NOMO-1 (cell line): ENCODE measurements at regions not wholly inside any gene's neighbourhood (a gene's known extent, or its start where the extent isn't known, plus 50 kb on each side); places are given as distances from the start of the nearest gene placed in this dataset.

Experiments
- DNase-seq, 2 experiments: peaks; one replicate each; lab custom pipeline; 2025; ENCODE audit not compliant: unreplicated experiment in 2 of 2; lab: John Stamatoyannopoulos, UW

- DNase-seq = no peak
Observed at GRCh38 chr2:129460299-129461198, 518.9 kb upstream of the RAB6C start.

DNA sequence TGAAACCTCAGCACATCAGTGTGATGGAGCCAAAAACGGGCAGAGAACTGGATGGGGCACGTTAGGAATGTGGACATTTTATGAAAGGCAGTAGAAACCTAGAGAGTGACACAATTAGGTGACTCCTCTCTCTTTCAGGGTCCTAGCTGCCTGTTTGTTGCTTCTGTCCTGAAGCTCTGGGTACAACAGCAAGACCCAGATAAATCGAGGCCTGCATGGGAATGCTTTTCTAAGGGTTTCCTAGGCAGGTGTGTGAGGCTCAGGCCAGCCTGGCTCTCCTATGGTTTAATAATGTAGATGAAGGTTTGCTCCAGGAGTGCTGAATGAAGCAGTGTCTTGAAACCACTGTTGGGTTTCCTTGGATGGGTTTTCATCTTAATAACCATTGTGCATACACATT is 517.1 kb upstream of the RAB6C start:
- no peak for DNase-seq

GRCh38 chr2:129462967-129463366 is 516.5 kb upstream of the RAB6C start:
- no peak for DNase-seq

- no peak for DNase-seq
Observed at GRCh38 chr2:129464036-129464435, 515.4 kb upstream of the RAB6C start.

- DNase-seq = no peak
Observed at GRCh38 chr2:129464631-129465030, 514.8 kb upstream of the RAB6C start.

GRCh38 chr2:129465045-129465444 is 514.4 kb upstream of the RAB6C start:
- no peak for DNase-seq

- DNase-seq = no peak
Observed at GRCh38 chr2:129466389-129466788, 513.1 kb upstream of the RAB6C start.

DNA sequence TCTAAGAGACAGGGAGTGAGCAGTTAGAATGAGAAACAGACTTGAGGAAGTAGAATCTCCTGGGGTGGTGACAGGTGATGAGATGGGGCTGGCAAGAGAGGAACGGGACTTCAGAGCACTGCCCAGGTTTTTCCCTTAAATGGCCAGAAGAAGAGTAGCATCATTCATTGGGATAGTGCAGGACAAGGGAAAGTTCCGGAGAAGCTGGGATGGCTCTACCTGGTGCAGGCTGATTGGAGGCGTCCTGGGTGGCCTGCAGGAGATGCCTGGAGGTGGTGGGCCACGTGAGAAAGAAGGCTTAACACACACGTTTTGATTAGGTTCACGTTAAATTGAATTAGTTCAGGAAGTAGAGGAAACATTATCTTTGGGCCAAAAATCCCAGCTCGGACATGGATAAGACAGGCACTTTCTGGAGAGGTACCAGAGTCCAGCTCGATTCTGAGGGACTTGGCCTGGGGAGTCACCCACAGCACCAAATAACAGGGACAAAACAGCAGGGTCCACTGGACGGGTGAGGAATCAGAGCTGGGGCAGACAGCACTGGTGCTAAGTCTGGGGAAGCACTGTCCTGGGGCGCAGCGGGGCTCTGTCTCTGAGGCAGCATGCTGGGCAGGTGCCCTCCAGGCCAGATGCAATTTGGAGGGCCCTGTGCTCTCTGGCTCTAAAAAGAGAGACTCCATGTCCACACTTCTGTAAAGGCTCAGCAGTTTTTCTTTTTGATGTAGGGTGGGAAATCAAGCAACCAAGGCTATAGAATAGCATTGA is 512.3 kb upstream of the RAB6C start:
- DNase-seq = no peak

- DNase-seq = no peak
Observed at GRCh38 chr2:129467941-129468340, 511.5 kb upstream of the RAB6C start.

DNA sequence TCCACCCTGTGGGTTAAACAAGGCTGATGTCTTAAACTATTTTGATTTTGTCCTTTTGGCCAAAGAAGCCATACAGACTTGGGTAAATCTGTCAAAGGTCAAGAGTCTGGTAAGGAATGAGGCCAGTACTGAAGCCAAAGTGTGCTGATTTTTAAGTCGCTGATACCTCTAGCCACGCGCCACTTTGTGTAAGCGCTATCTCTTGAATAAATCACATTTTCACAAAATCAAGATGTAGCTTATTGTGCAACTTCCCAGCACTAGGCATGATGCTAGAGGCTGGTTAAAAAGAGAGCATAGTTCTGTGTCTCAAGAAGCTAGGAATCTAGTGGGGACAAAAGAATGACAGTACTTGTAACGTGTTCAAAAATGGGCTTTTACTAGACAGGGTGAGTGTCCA is 510.6 kb upstream of the RAB6C start:
- no peak for DNase-seq

DNA sequence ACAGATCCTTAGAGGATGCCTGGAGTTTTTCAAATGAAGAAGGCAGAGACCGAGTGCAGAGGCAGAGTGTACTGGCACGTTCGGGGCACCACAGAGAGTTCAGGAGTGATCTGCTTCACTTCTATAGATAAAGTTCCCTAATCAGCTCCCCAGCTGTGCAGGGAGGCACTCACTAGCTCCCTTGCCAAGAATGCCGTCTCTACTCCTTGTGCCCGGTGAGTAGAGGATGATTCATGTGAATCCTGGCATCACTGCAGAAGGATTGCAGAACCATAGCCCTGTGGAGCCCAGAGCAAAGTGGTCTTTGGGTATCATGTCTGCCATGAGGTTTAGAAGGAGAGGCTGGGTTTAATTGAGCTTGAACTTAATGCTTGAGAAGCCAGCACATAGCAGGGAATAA is 510.1 kb upstream of the RAB6C start:
- DNase-seq = no peak

GRCh38 chr2:129469871-129470270 is 509.6 kb upstream of the RAB6C start:
- no peak for DNase-seq

DNA sequence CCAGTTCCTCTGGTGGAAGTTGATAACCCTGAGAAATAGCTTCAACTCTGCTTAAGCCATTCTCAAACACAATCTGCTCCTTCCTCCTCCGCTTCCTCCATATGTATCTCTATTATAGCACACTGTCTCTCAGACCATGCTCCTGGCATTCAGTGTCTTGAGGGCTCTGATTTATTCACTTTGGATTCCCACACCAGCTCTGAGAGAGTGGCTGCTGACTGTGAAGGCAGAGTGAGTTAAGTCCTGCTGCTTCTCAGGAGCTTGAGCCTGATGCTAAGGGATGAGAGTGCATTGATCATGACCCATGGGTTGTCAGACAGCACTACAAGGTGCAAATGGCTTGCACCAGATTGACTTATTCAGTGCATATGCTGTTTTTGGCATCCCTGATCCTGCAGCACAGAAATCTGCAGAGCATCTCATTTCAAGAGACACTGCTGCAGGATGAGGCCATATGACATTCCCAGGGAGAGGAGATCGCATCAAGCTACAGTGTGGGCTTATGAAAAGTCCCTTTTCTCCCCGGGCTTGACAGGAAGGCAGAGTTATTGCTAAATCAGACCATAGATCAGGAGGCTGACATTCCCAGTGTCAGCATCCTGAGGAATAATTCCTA is 500.5 kb upstream of the RAB6C start:
- DNase-seq = no peak

DNA sequence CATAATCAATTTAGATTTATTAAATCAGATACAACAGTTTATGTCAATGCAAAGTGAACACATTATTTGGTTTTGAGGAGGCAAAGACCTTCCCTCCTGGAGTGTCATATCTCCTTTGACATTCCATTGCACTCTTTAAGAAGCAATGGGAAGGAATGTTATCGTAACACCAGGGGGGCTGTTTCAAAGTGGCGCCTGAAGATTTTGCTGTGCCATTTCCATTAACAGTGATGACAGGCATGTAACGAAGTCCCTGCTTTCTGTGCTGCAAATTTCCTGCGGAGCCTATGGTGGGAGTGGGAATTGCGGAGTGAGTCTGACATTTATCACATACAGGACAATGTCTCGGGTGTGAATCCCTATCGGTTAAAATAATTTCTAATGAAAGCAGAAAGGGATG is 499.6 kb upstream of the RAB6C start:
- no peak for DNase-seq

DNA sequence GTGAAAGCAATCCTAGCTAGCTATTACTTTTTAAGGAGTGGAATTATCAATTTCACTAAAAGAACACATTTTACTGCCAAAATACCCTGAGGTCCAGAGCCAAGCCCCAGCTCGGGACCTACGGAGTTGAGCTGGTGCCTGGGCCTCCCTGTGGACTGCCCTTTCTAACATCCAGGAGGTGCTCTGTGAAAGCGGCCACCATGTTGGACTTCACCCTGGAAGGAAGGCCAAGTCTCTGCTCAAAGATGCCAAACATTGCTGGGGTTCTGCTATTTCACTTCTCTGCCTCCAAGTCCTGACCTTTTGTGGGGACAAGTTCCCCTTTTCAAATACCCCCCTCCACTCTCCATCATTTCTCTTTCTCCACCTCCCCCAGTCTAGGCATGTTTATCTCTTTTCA is 498.7 kb upstream of the RAB6C start:
- no peak for DNase-seq

DNA sequence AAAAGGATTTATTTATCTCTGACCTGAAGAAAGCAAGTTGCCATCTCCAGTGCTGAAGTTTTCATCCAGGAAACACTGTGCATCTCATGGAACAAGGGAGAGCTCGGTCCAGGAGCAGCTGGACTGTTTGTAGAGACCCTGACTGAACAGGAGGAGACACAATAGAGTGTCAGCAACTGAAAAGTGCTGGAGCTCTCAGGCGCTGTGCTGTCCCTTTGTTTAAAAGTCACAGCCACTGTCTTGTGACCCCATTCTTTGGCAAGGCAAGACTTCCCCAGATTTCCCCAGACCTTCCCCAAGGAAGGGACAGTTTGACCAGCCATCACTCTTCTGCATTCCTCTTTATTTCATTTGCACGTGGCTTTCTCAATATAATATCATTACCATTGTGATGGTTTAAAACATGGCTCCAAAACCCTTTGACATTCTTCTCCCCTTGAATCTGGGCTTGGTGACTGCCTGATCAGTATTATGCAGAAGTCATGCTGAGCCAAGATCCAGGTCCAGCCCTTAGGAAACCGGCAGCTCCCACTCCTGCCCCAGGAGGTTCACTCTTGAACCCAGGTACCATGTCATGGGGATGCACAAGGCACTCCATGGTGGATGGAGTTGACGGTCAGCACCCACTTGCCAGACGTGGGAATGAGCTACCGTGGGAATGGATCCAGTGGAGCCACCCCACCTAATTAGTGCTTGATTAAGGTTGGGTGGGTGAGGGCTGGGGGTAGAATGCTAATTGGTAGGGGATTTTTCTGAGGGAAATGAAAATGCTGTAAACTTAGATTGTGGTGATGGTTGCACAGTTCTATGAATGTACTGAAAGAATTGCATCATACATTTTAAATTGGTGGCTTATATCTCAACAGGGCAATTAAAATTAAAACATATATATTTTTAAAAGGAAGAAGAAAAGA is 497.9 kb upstream of the RAB6C start:
- DNase-seq = no peak

GRCh38 chr2:129482626-129483025 is 496.8 kb upstream of the RAB6C start:
- DNase-seq = no peak

DNA sequence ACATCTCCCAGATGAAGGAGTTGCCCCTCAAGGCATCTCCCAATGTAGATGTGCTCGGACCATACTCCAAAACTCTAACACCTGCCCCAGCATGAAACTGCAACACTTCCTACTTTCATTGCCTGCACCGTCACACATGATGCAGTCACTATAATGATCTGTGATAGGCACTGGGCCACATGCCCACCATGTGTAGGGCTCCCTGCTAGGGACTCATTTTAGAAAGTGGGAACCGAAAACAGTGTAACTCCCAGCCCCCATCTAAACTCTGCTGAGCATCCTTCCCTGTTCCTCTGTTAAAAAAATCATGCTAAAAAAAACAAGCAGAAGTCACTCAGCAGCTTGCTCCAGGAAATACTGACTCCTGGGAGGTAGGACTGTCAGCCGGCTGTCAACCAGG is 496.1 kb upstream of the RAB6C start:
- peak in 1 of 2 experiments; percentile 68 for DNase-seq

GRCh38 chr2:129484999-129485897 is 494.2 kb upstream of the RAB6C start:
- DNase-seq = no peak

GRCh38 chr2:129488376-129488775 is 491.1 kb upstream of the RAB6C start:
- no peak for DNase-seq
